ENCODE measurements at regions not wholly inside any gene's neighbourhood (a gene's known extent, or its start where the extent isn't known, plus 50 kb on each side); places are given as distances from the start of the nearest gene placed in this dataset.

GRCh38 chr6:95784019-95784418 lies 206.7 kb downstream of the MANEA start:
- Histone ChIP-seq H3K36me3 (ENCODE audit: control insufficient read depth in 2 of 3, insufficient read depth in 3 of 3, low read length in 3 of 3) (no peaks in the 10 kb centered on the region), H3K9me3 (ENCODE audit: control insufficient read depth in 2 of 3, insufficient read depth in 1 of 3, low read length in 3 of 3) (no peaks in the 10 kb centered on the region), H3K4me3 (ENCODE audit: low read length in 3 of 3) (no peak overlapping the region), H3K9ac (ENCODE audit: low read length in 3 of 3) (no peak overlapping the region), H3K27me3 (ENCODE audit: control insufficient read depth, insufficient read depth, low read length) (no peaks in the 10 kb centered on the region), H3K4me1 (ENCODE audit: control insufficient read depth in 2 of 3, insufficient read depth in 2 of 3, low read depth in 1 of 3, low read length in 3 of 3) (no peaks in the 10 kb centered on the region), H3K27ac (ENCODE audit: low read depth in 2 of 2, low read length in 2 of 2) (no peak overlapping the region)
- FAIRE-seq (no peak), DNase-seq (no peak)
- intact Hi-C loops (cut with DNase I) = no loop called here
- TF ChIP-seq, protein P1, sequence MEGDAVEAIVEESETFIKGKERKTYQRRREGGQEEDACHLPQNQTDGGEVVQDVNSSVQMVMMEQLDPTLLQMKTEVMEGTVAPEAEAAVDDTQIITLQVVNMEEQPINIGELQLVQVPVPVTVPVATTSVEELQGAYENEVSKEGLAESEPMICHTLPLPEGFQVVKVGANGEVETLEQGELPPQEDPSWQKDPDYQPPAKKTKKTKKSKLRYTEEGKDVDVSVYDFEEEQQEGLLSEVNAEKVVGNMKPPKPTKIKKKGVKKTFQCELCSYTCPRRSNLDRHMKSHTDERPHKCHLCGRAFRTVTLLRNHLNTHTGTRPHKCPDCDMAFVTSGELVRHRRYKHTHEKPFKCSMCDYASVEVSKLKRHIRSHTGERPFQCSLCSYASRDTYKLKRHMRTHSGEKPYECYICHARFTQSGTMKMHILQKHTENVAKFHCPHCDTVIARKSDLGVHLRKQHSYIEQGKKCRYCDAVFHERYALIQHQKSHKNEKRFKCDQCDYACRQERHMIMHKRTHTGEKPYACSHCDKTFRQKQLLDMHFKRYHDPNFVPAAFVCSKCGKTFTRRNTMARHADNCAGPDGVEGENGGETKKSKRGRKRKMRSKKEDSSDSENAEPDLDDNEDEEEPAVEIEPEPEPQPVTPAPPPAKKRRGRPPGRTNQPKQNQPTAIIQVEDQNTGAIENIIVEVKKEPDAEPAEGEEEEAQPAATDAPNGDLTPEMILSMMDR (IDR thresholded peaks at IDR 0.05; ENCODE audit: borderline replicate concordance, extremely low read depth, insufficient read depth) = no peak

DNA sequence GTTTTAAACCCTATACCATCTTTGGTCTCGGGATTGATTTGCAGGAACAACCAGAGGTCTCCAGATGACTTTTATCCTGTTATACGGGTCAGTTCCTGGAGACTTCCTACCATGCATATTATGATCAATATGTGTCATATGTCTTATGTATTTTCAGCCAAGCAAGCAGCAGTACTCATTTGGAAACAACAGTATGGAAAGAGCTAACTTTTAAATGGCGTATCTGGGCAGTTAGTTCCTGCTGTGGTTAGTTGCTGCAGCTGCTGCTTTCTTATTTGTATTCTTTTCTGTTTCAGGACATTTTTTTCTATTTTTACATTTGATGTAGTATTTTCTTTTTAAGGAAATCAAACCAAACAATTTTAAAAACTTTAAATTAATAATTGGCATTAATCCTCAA lies 207.5 kb downstream of the MANEA start:
- no peak for FAIRE-seq

GRCh38 chr6:95785785-95786184 lies 208.4 kb downstream of the MANEA start:
- H3K4me1 ChIP-seq (ENCODE audit: control insufficient read depth in 2 of 3, insufficient read depth in 2 of 3, low read depth in 1 of 3, low read length in 3 of 3) = no peaks in the 10 kb centered on the region
- no peak overlapping the region for H3K4me3 ChIP-seq (ENCODE audit: low read length in 3 of 3)
- H3K9ac ChIP-seq (ENCODE audit: low read length in 3 of 3) = no peak overlapping the region
- no peak overlapping the region for H3K27ac ChIP-seq (ENCODE audit: low read depth in 2 of 2, low read length in 2 of 2)
- H3K27me3 ChIP-seq (ENCODE audit: control insufficient read depth, insufficient read depth, low read length) = no peaks in the 10 kb centered on the region
- TF ChIP-seq, protein P1 (IDR thresholded peaks at IDR 0.05; ENCODE audit: borderline replicate concordance, extremely low read depth, insufficient read depth) = no peak
- no peak for DNase-seq
- intact Hi-C loops (cut with DNase I) = no loop called here
- H3K36me3 ChIP-seq (ENCODE audit: control insufficient read depth in 2 of 3, insufficient read depth in 3 of 3, low read length in 3 of 3) = no peaks in the 10 kb centered on the region
- FAIRE-seq = no peak
- H3K9me3 ChIP-seq (ENCODE audit: control insufficient read depth in 2 of 3, insufficient read depth in 1 of 3, low read length in 3 of 3) = no peaks in the 10 kb centered on the region

More for the DNA sequence above, 207.5 kb downstream of the MANEA start:
- Histone ChIP-seq H3K27me3 (ENCODE audit: control insufficient read depth, insufficient read depth, low read length) (no peaks in the 10 kb centered on the region), H3K4me3 (ENCODE audit: low read length in 3 of 3) (no peak overlapping the region), H3K9ac (ENCODE audit: low read length in 3 of 3) (no peak overlapping the region), H3K4me1 (ENCODE audit: control insufficient read depth in 2 of 3, insufficient read depth in 2 of 3, low read depth in 1 of 3, low read length in 3 of 3) (no peaks in the 10 kb centered on the region), H3K27ac (ENCODE audit: low read depth in 2 of 2, low read length in 2 of 2) (no peak overlapping the region), H3K9me3 (ENCODE audit: control insufficient read depth in 2 of 3, insufficient read depth in 1 of 3, low read length in 3 of 3) (no peaks in the 10 kb centered on the region), H3K36me3 (ENCODE audit: control insufficient read depth in 2 of 3, insufficient read depth in 3 of 3, low read length in 3 of 3) (no peaks in the 10 kb centered on the region)
- intact Hi-C loops (cut with DNase I) = no loop called here
- DNase-seq = no peak
- TF ChIP-seq, protein P1 (IDR thresholded peaks at IDR 0.05; ENCODE audit: borderline replicate concordance, extremely low read depth, insufficient read depth) = no peak

DNA sequence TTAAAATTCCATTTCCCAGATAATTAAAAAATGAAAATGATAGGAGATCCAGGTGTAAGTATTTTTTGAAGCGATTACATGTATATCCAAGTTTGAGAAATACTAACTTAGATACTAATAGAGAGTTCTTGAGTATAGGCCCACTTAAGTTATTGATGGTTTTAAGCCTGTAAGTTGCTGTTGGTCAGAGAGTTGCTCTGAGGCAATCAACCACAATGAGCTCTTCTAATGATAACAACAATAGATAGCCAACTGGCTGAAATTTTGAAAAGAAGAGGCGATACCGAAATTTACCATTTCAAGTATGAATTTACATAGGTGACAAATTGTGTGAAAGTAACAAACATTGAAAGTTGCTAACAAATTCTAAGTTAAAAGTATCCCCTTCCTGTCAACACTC lies 209.5 kb downstream of the MANEA start:
- FAIRE-seq (no peak), DNase-seq (no peak)
- Histone ChIP-seq H3K4me1 (ENCODE audit: control insufficient read depth in 2 of 3, insufficient read depth in 2 of 3, low read depth in 1 of 3, low read length in 3 of 3) (no peaks in the 10 kb centered on the region), H3K4me3 (ENCODE audit: low read length in 3 of 3) (no peak overlapping the region), H3K27me3 (ENCODE audit: control insufficient read depth, insufficient read depth, low read length) (no peaks in the 10 kb centered on the region), H3K27ac (ENCODE audit: low read depth in 2 of 2, low read length in 2 of 2) (no peak overlapping the region), H3K9ac (ENCODE audit: low read length in 3 of 3) (no peak overlapping the region), H3K36me3 (ENCODE audit: control insufficient read depth in 2 of 3, insufficient read depth in 3 of 3, low read length in 3 of 3) (no peaks in the 10 kb centered on the region), H3K9me3 (ENCODE audit: control insufficient read depth in 2 of 3, insufficient read depth in 1 of 3, low read length in 3 of 3) (no peaks in the 10 kb centered on the region)
- intact Hi-C loops (cut with DNase I) = no loop called here
- TF ChIP-seq, protein P1 (IDR thresholded peaks at IDR 0.05; ENCODE audit: borderline replicate concordance, extremely low read depth, insufficient read depth) = no peak

Data from kidney (tissue), 13 donors.